ENCODE measurements at regions not wholly inside any gene's neighbourhood (a gene's known extent, or its start where the extent isn't known, plus 50 kb on each side); places are given as distances from the start of the nearest gene placed in this dataset.

DNA sequence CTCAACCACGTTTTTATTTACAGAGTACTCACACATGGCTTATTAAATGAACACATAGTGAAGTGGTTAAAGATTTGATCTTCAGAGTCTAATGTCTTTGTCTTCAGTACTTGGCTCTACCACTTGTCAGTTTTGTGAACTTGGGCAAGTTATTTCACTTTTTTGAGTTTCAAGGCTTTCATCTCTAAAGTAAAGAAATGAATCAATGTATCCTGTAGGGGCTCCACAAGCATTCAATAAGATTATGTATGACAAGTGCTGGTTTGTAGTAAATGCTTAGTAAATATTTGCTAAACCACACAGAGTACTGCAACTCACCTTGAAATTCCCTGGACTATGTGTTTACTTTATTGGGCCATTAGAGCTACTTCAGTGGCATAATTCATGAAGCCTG is 446.0 kb upstream of the GOT2 start:
- TF ChIP-seq, protein P1, sequence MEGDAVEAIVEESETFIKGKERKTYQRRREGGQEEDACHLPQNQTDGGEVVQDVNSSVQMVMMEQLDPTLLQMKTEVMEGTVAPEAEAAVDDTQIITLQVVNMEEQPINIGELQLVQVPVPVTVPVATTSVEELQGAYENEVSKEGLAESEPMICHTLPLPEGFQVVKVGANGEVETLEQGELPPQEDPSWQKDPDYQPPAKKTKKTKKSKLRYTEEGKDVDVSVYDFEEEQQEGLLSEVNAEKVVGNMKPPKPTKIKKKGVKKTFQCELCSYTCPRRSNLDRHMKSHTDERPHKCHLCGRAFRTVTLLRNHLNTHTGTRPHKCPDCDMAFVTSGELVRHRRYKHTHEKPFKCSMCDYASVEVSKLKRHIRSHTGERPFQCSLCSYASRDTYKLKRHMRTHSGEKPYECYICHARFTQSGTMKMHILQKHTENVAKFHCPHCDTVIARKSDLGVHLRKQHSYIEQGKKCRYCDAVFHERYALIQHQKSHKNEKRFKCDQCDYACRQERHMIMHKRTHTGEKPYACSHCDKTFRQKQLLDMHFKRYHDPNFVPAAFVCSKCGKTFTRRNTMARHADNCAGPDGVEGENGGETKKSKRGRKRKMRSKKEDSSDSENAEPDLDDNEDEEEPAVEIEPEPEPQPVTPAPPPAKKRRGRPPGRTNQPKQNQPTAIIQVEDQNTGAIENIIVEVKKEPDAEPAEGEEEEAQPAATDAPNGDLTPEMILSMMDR (IDR thresholded peaks at IDR 0.05): no peak
- intact Hi-C loops (cut with DNase I): no loop called here

DNA sequence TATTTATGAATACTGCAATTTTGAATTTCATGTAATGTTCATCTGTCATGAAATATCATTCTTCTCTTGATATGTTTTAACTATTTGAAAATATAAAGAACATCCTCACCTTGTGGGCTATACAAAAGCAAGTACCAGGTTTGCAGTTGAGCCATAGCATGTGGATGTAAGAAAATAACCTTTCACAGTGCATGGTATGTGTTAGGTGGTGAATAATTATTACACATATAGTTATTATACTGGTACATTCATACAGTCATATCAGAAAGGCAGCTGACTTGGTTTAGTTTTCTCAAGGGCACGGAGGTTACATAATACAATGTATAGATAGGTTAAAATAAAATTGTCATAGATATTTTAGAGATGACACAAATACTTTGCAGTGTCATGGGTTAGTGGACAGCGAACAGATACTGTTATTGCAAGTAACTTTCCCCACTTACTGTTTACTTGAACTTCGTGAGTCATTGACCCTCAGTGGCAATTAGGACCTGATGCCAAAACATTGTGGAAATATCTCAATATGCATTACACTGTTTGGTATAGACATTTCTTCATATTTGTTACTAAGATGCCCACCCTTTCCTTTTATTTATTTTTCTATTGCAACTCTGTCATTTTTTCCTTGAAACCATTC is 445.4 kb upstream of the GOT2 start:
- no peaks in the 10 kb centered on the region for H3K27me3 ChIP-seq
- no peaks in the 10 kb centered on the region for H3K9me3 ChIP-seq
- H3K27ac ChIP-seq: no peak overlapping the region
- no peak for DNase-seq (ENCODE audit: low spot score in 2 of 2)
- no peaks in the 10 kb centered on the region for H3K4me1 ChIP-seq
- no peak overlapping the region for H3K4me3 ChIP-seq
- intact Hi-C loops (cut with DNase I): no loop called here
- no peaks in the 10 kb centered on the region for H3K36me3 ChIP-seq
- TF ChIP-seq, protein P1 (IDR thresholded peaks at IDR 0.05): no peak

More for the DNA sequence above, 446.0 kb upstream of the GOT2 start:
- DNase-seq (ENCODE audit: low spot score in 2 of 2): no peak
- no peaks in the 10 kb centered on the region for H3K9me3 ChIP-seq
- H3K36me3 ChIP-seq: no peaks in the 10 kb centered on the region
- no peak overlapping the region for H3K27ac ChIP-seq
- H3K4me1 ChIP-seq: no peaks in the 10 kb centered on the region
- no peaks in the 10 kb centered on the region for H3K27me3 ChIP-seq
- no peak overlapping the region for H3K4me3 ChIP-seq

DNA sequence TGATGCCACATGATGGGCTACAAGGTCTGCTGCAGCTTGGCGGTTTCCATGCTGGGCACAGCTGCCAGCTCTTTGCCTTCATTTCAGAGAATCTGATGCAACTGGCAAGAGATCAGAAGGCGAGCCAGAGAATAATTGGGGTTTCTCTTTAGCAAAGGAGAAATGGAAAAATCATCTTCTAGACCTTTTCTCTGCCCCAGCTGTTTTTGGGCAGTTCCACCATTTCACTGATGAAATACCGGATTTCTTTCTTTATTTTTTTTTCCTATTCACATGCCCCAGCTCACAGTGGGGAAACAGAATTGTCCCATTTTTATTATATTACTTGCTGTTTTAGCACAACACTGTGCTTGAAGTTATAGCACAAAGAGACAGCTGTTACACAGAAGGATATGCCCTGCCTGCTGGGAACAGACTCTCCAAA is 439.3 kb upstream of the GOT2 start:
- H3K36me3 ChIP-seq: no peaks in the 10 kb centered on the region
- no peaks in the 10 kb centered on the region for H3K9me3 ChIP-seq
- H3K4me1 ChIP-seq: no peaks in the 10 kb centered on the region
- TF ChIP-seq, protein P1 (IDR thresholded peaks at IDR 0.05): no peak
- intact Hi-C loops (cut with DNase I): no loop called here
- H3K27ac ChIP-seq: no peak overlapping the region
- no peak overlapping the region for H3K4me3 ChIP-seq
- DNase-seq (ENCODE audit: low spot score in 2 of 2): no peak
- no peaks in the 10 kb centered on the region for H3K27me3 ChIP-seq

DNA sequence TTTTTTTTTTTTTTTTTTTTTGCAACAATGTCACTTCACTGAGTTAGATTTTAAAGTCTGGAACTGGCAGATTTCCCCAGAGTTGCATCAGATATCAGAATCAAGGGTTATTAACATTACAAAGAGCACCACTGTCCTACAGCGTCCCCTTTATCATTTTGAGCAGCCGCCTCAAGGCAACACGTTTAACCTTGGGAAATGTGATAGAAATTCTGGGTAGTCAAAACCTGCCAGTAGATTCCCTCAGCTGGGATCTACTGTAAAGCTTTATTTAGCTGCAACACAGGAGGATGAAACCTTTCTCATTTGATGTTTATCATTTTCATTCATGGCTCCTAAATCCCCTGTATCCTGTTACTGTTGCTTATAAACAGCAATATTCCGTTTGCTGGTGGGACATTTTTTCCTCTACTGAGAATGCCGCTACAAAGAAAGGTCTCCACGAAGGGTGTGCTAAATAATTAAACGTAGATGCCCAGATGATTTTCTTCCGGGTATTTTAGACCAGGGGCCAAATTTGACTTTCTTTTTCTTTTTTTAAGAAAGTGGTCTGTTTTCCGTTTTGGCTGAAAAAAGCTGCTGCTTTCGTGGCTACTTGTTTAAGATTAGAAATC is 436.1 kb upstream of the GOT2 start:
- Histone ChIP-seq H3K27me3 (no peaks in the 10 kb centered on the region), H3K9me3 (no peaks in the 10 kb centered on the region), H3K27ac (no peak overlapping the region), H3K4me1 (no peaks in the 10 kb centered on the region), H3K4me3 (no peak overlapping the region), H3K36me3 (no peaks in the 10 kb centered on the region)
- intact Hi-C loops (cut with DNase I): no loop called here
- TF ChIP-seq, protein P1 (IDR thresholded peaks at IDR 0.05): no peak
- DNase-seq (ENCODE audit: low spot score in 2 of 2): no peak

DNA sequence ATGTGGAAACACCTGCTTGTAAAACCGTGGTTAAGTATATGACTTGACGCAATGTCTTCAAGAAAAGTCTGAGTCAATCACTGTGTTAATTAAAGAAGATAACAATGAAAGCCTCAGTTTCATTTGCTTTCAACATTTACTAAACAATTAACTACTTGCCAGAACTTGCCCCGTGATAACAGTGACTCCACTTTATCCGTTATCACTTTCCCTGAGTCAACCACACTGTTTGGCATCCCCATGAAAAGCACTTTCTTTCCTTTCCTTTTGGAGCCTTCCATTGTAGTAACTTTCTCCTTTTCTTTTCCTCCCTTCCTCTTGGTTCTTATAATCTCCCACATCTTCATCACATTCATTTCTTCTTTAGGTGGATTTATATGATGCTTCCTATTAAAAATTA is 435.1 kb upstream of the GOT2 start:
- DNase-seq (ENCODE audit: low spot score in 2 of 2): no peak
- no peaks in the 10 kb centered on the region for H3K4me1 ChIP-seq
- H3K9me3 ChIP-seq: no peaks in the 10 kb centered on the region
- intact Hi-C loops (cut with DNase I): no loop called here
- H3K4me3 ChIP-seq: no peak overlapping the region
- no peaks in the 10 kb centered on the region for H3K36me3 ChIP-seq
- TF ChIP-seq, protein P1 (IDR thresholded peaks at IDR 0.05): no peak
- H3K27ac ChIP-seq: no peak overlapping the region
- H3K27me3 ChIP-seq: no peaks in the 10 kb centered on the region
